ENCODE measurements at regions not wholly inside any gene's neighbourhood (a gene's known extent, or its start where the extent isn't known, plus 50 kb on each side); places are given as distances from the start of the nearest gene placed in this dataset.

- no peak overlapping the region for H3K4me2 ChIP-seq (ENCODE audit: insufficient read depth in 1 of 2, low read depth in 2 of 2, low read length in 2 of 2)
- H3K4ac ChIP-seq (replicated peaks; ENCODE audit: insufficient read length, low read depth, low read length), result no peak overlapping the region
- H2BK20ac ChIP-seq (ENCODE audit: low read length), result no peak overlapping the region
- peaks cover 0 to 8% of the 10 kb centered on the region in 2 experiments; a peak in 1 of 4 replicates for H3K9me3 ChIP-seq (ENCODE audit: insufficient read depth in 2 of 2, low read depth in 1 of 2, low read length in 1 of 2)
- H3K27me3 ChIP-seq (replicated peaks in 1 of 4; ENCODE audit: control insufficient read depth in 3 of 4, extremely low read depth in 1 of 4, insufficient read depth in 3 of 4, low read length in 3 of 4), result no peaks in the 10 kb centered on the region
- H3K23me2 ChIP-seq (ENCODE audit: low read depth, low read length), result no peaks in the 10 kb centered on the region
- FAIRE-seq (no peak), DNase-seq (ENCODE audit: low read depth in 1 of 2, low spot score in 2 of 2) (no peak)
- no peak overlapping the region for H3K14ac ChIP-seq (ENCODE audit: insufficient read length)
- no peak overlapping the region for H2AFZ ChIP-seq (ENCODE audit: low read length)
- H3K4me1 ChIP-seq (replicated peaks in 1 of 4; ENCODE audit: control insufficient read depth in 3 of 4, insufficient read depth in 4 of 4, low read length in 3 of 4), result no peaks in the 10 kb centered on the region
- no peaks in the 10 kb centered on the region for H3K79me2 ChIP-seq (ENCODE audit: control insufficient read depth in 1 of 2, insufficient read depth in 2 of 2, low read length in 2 of 2)
- no peak overlapping the region for H2BK12ac ChIP-seq (ENCODE audit: low read depth, low read length)
- no peak overlapping the region for H4K5ac ChIP-seq (ENCODE audit: insufficient read length, low read depth, low read length)
- no peak overlapping the region for H2BK120ac ChIP-seq (replicated peaks; ENCODE audit: low read depth, low read length)
- no peaks in the 10 kb centered on the region for H3K36me3 ChIP-seq (ENCODE audit: control insufficient read depth in 2 of 4, insufficient read depth in 4 of 4, low read length in 3 of 4)
- no peak overlapping the region for H3K4me3 ChIP-seq (ENCODE audit: extremely low read depth in 1 of 4, insufficient read depth in 2 of 4, low read depth in 3 of 4, low read length in 4 of 4)
- no peak overlapping the region for H3K23ac ChIP-seq (ENCODE audit: insufficient read length)
- no peak for TF ChIP-seq KDM1A (IDR thresholded peaks at IDR 0.05; ENCODE audit: borderline replicate concordance, low read length)
- TF ChIP-seq SP2 (IDR thresholded peaks at IDR 0.05; ENCODE audit: low read length), result no peak
- no peak for TF ChIP-seq EP300 (IDR thresholded peaks at IDR 0.05; ENCODE audit: borderline replicate concordance in 1 of 2, low read depth in 2 of 2, low read length in 2 of 2)
- TF ChIP-seq ZNF274 (IDR thresholded peaks at IDR 0.05; ENCODE audit: borderline replicate concordance, extremely low read depth, low read length), result no peak
- no peak for TF ChIP-seq BACH1 (IDR thresholded peaks at IDR 0.05; ENCODE audit: low read length)
- no peak for TF ChIP-seq NANOG (IDR thresholded peaks at IDR 0.05; ENCODE audit: insufficient read depth, low read depth, low read length, poor library complexity, severe bottlenecking)
- no peak for TF ChIP-seq ASH2L (IDR thresholded peaks at IDR 0.05; ENCODE audit: low read length)
- no peak for TF ChIP-seq KDM4A (IDR thresholded peaks at IDR 0.05; ENCODE audit: low read depth, low read length, severe bottlenecking)
- H2BK15ac ChIP-seq (ENCODE audit: low read length), result no peak overlapping the region
- H2AK5ac ChIP-seq (ENCODE audit: low read depth, low read length), result no peak overlapping the region
- ChIA-PET POLR2A (ENCODE audit: partially characterized antibody) (no interaction called here), CTCF (ENCODE audit: partially characterized antibody) (no interaction called here)
- no peak overlapping the region for H3K27ac ChIP-seq (ENCODE audit: low read depth, low read length)
- no peak overlapping the region for H4K8ac ChIP-seq (ENCODE audit: extremely low read depth, insufficient read depth, low read length)
- H4K91ac ChIP-seq (replicated peaks; ENCODE audit: insufficient read length, low read length), result no peak overlapping the region
- no peak overlapping the region for H3K9ac ChIP-seq (replicated peaks in 1 of 4; ENCODE audit: extremely low read depth in 1 of 4, low read depth in 3 of 4, low read length in 3 of 4)
- no peak overlapping the region for H2BK5ac ChIP-seq (ENCODE audit: low read depth, low read length)
- no peak overlapping the region for H3K18ac ChIP-seq (ENCODE audit: extremely low read depth, low read length)
- no peaks in the 10 kb centered on the region for H4K20me1 ChIP-seq (replicated peaks in 1 of 2; ENCODE audit: control insufficient read depth in 1 of 2, insufficient read depth in 2 of 2, low read length in 2 of 2)
- H3K56ac ChIP-seq (replicated peaks; ENCODE audit: insufficient read length, low read depth, low read length), result no peak overlapping the region
- no peaks in the 10 kb centered on the region for H3K79me1 ChIP-seq (ENCODE audit: low read depth, low read length)
Measured at GRCh38 chr1:80056179-80056578, 1049.6 kb upstream of the ADGRL4 start.

Measured in H1 (cell line).